Right ventricle myocardium inferior (tissue), 1 donor: ENCODE measurements at regions not wholly inside any gene's neighbourhood (a gene's known extent, or its start where the extent isn't known, plus 50 kb on each side); places are given as distances from the start of the nearest gene placed in this dataset.

ENCODE experiments used
- ATAC-seq: fragments of 200-7000 bp; cut with Tn5 transposase; one replicate; pipeline ENCODE4 v1.9.1; 2020; ENCODE audit warnings: mild to moderate bottlenecking, moderate library complexity
- DNase-seq: peaks from one replicate; pipeline ENCODE4 v3.0.0; 2021; ENCODE audit errors: missing footprints
- intact Hi-C: fragments of 100-400 bp; cut with DNase I; formaldehyde crosslinking; loops from one replicate; pipeline ENCODE4 v1.11.0; 2022
- donor health status: DM: no; HTN: yes; CAD: no; lungs with severe emphysema.

- no peak for ATAC-seq
- intact Hi-C loops = no loop called here
- DNase-seq = no peak
These were observed 205.0 kb upstream of the ADAMTS9 start for GRCh38 chr3:64892671-64893309.

DNA sequence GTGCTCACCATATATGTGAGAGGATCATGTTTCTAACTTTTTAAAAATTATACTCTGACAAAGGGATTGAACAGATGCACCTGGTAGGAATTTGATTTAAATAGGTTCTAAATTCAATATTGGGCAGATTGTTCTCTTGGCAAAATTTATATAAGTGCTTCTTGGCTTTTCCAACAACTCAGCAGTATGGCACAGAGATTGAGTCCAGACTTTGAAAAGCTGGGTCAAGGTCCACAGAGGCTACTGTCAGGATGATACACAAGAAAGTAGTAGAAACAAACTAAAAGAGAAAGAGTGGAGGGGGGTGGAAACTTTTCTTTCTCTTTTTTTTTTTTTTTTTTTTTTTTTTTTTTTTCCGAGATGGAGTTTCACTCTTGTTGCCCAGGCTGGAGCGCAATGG is 203.2 kb upstream of the ADAMTS9 start:
- intact Hi-C loops = no loop called here
- ATAC-seq (no peak), DNase-seq (no peak)

DNA sequence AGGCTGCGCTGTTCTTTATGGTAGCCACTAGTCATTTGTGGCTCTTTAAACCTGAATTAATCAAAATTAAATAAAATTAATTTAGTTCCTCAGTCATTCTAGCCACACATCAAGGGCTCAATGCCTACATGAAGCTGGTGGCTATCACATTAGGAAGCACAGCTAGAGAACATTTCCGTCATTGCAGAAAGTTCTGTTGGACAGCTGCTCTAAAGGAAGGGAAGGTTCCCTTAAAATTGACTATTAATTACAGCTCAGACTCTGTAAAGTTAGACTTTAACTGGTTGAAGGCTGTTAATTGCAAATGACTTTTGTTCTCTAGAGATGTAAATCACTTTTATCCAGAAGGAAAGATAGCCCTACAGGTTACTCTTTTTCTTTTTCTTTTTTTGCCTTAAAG is 202.7 kb upstream of the ADAMTS9 start:
- intact Hi-C loops = no loop called here
- ATAC-seq (no peak), DNase-seq (no peak)

DNA sequence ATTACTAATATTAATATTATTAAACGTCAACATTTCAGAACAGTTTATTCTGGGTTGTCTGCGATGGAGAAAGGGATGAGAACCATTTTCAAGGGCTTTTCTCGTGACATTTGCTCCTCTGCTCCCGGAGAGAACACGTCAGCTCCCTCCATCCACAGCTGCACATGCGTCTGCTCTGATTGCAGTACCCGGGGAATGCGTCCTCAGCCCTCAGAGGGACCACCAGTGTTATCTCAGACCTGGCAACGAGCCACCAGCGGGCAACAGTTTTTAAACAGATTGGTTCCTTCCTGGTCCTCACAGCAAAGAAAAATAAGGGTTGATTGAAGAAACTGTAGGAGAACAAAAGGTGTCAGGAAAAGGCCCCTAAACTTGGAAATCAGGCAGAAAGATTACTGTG is 202.2 kb upstream of the ADAMTS9 start:
- intact Hi-C loops = no loop called here
- ATAC-seq (peak; percentile 59), DNase-seq (no peak)

- no peak for ATAC-seq
- no peak for DNase-seq
- intact Hi-C loops = no loop called here
These were observed 201.1 kb upstream of the ADAMTS9 start for GRCh38 chr3:64888840-64889392.

- intact Hi-C loops = no loop called here
- ATAC-seq (no peak), DNase-seq (no peak)
These were observed 200.4 kb upstream of the ADAMTS9 start for GRCh38 chr3:64888165-64888564.

DNA sequence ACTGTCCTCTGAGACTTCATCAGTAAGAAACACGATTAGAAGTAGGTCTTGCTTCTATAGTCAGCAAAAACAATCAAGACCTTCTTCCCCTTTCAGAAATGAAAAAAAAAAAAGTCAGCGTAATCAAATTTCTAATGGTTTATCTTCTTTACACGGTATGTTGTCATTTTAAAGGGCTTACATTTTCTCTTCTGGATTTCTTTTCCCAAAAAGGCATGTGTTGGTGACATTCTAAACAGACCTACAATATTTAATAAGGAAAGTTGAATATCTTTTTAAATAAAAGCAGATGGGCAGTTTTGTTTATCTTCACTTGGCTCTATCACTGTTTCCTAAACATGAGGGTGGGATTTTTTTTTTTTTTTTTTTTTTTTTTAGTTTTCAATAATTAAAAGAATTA is 197.3 kb upstream of the ADAMTS9 start:
- ATAC-seq (no peak), DNase-seq (no peak)
- intact Hi-C loops = no loop called here

DNA sequence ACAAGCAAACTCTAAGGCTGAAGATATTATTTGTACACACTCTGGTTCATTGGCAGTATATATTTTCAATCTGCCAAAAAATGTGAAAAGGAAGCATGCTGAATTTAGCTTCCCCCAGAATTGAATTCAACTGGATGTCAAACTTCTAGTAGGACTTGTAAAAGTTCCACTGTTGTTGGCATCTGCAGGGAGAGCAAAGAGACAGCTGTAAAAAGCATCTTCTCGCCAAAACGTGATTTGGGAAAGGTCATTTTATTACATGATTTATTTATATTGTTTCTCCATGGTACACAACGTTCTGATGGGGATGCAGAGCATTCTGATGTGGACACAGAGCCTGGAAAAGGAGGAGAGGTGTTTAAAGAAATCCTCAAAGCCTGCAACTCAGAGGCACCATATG is 196.7 kb upstream of the ADAMTS9 start:
- intact Hi-C loops = no loop called here

DNA sequence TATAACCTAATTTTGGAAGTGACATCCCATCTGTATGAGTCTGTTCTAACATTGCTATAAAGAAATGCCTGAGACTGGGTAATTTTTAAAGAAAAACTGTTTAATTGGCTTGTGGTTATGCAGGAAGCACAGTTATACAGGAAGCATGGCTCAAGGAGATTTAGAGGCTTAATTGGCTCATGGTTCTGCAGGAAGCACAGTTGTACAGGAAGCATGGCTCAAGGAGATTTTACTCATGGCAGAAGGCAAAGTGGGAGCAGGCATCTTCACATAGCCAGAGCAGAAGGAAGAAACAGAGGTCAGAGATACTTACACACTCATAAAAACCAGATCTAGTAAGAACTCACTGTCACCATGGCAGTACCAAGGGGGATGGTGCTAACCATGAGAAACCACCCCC is 193.1 kb upstream of the ADAMTS9 start:
- intact Hi-C loops = no loop called here
- ATAC-seq = no peak
- DNase-seq = no peak

More for the DNA sequence above, 196.7 kb upstream of the ADAMTS9 start:
- no peak for DNase-seq
- ATAC-seq = peak; percentile 42

GRCh38 chr3:64878362-64878761 is 190.6 kb upstream of the ADAMTS9 start:
- intact Hi-C loops = no loop called here
- DNase-seq = no peak
- ATAC-seq = no peak

GRCh38 chr3:64873400-64873799 is 185.6 kb upstream of the ADAMTS9 start:
- intact Hi-C loops = no loop called here
- ATAC-seq = no peak
- DNase-seq = no peak

DNA sequence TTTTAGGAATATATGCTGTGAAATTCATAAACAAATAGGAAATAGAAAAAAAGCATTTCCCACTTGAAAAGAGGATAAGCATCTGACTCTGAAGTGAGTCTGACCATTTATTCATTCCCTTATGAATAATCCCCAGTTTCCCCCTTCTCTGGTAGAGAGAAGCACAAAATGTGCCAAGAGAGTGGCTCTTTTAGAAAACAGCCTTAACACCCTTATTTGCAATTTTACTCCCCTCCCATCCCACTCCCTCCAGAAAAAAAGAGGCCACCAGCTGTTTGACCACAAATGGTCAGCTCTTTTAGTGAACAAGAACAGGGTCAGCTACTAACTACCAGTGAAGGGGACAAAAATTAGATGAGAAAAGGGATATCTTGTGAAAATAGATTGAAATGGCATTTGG is 184.5 kb upstream of the ADAMTS9 start:
- ATAC-seq (no peak), DNase-seq (no peak)
- intact Hi-C loops = no loop called here

DNA sequence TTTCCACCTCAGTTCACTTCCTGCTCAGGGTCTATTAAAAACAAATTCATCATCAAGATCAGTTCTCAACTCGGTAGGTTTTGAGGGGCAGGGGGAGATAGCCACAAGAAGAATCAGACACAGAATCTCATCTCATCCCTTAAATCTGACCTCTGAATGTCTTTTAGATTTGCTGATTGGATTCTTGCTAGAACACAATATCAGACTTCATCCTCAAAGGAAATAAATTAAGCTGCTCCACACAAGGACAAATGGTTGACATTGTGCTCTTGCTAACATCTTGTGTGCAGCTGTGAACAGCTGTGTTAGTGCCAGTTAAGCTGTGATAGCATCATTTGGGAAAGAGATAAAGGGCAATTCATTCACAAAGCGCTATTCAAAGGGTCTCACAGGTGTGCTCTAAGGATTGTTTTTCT is 184.0 kb upstream of the ADAMTS9 start:
- intact Hi-C loops = no loop called here
- ATAC-seq (no peak), DNase-seq (no peak)

GRCh38 chr3:64870876-64871646 is 183.3 kb upstream of the ADAMTS9 start:
- ATAC-seq (no peak), DNase-seq (no peak)
- intact Hi-C loops = no loop called here

- no peak for ATAC-seq
- intact Hi-C loops = no loop called here
- DNase-seq = no peak
These were observed 179.4 kb upstream of the ADAMTS9 start for GRCh38 chr3:64867224-64867623.

GRCh38 chr3:64865839-64866570 is 178.2 kb upstream of the ADAMTS9 start:
- DNase-seq (no peak), ATAC-seq (no peak)
- intact Hi-C loops = no loop called here

- intact Hi-C loops = no loop called here
- DNase-seq (no peak), ATAC-seq (no peak)
These were observed 175.7 kb upstream of the ADAMTS9 start for GRCh38 chr3:64863226-64864212.

GRCh38 chr3:64861684-64862083 is 173.9 kb upstream of the ADAMTS9 start:
- no peak for DNase-seq
- intact Hi-C loops = no loop called here
- no peak for ATAC-seq

- ATAC-seq = no peak
- DNase-seq = no peak
- intact Hi-C loops = no loop called here
These were observed 172.7 kb upstream of the ADAMTS9 start for GRCh38 chr3:64860536-64860870.
